Fibroblast of lung (primary cell): ENCODE measurements at regions not wholly inside any gene's neighbourhood (a gene's known extent, or its start where the extent isn't known, plus 50 kb on each side); places are given as distances from the start of the nearest gene placed in this dataset.

Experiments
- DNase-seq, 2 donors: peaks; one replicate each; pipeline versions ENCODE4 v3.0.0 to v3.0.0-alpha.2; 2010; ENCODE audit warnings: low read depth in 2 of 2
- H2AFZ ChIP-seq: 2 replicates; pipeline ENCODE4 v1.5.1; 2012; ENCODE audit warnings: low read length, control low read depth, inconsistent platforms
- H3K27ac ChIP-seq: 2 replicates; pipeline ENCODE4 v1.5.1; 2011; ENCODE audit warnings: low read length, control low read depth; ENCODE audit not compliant: insufficient read depth
- H3K27me3 ChIP-seq: 2 replicates; pipeline ENCODE4 v1.5.1; 2011; ENCODE audit warnings: mild to moderate bottlenecking, low read length; ENCODE audit not compliant: control insufficient read depth, insufficient read depth
- H3K36me3 ChIP-seq: 2 replicates; pipeline ENCODE4 v1.5.1; 2011; ENCODE audit warnings: low read length; ENCODE audit not compliant: control insufficient read depth, insufficient read depth
- H3K4me1 ChIP-seq: 2 replicates; pipeline ENCODE4 v1.5.1; 2011; ENCODE audit warnings: low read length; ENCODE audit not compliant: control insufficient read depth, insufficient read depth; ENCODE audit errors: extremely low read depth
- H3K4me2 ChIP-seq: 2 replicates; pipeline ENCODE4 v1.5.1; 2011; ENCODE audit warnings: low read length, control low read depth; ENCODE audit not compliant: insufficient read depth; ENCODE audit errors: extremely low read depth
- H3K4me3 ChIP-seq, 4 experiments: fragments of 200-600 bp in 1 of 4; sonication (generic) in 1 of 4; replicated peaks in 1 of 4; 2 replicates each; pipeline ENCODE4 v1.5.1; 2011 to 2016; ENCODE audit warnings: low read length in 4 of 4, low read depth in 3 of 4, mild to moderate bottlenecking in 3 of 4, control low read depth in 2 of 4, inconsistent platforms in 1 of 4, mixed read lengths in 1 of 4; ENCODE audit not compliant: insufficient read depth in 1 of 4; ENCODE audit errors: control extremely low read depth in 1 of 4
- H3K79me2 ChIP-seq: 2 replicates; pipeline ENCODE4 v1.5.1; 2012; ENCODE audit warnings: mild to moderate bottlenecking, low read length, inconsistent platforms; ENCODE audit not compliant: control insufficient read depth, insufficient read depth
- H3K9ac ChIP-seq: 2 replicates; pipeline ENCODE4 v1.5.1; 2011; ENCODE audit warnings: mild to moderate bottlenecking, low read length, control low read depth; ENCODE audit not compliant: insufficient read depth
- H3K9me3 ChIP-seq: 2 replicates; pipeline ENCODE4 v1.5.1; 2012; ENCODE audit warnings: low read depth, low read length; ENCODE audit not compliant: control insufficient read depth, insufficient read depth
- H4K20me1 ChIP-seq: 2 replicates; pipeline ENCODE4 v1.5.1; 2011; ENCODE audit warnings: low read length; ENCODE audit not compliant: control insufficient read depth, insufficient read depth; ENCODE audit errors: extremely low read depth
- EZH2 ChIP-seq: IDR thresholded peaks from 2 replicates; pipeline ENCODE4 v1.5.1; 2012; ENCODE audit warnings: low read length, control low read depth, mild to moderate bottlenecking; ENCODE audit errors: missing control alignments
- TF ChIP-seq, protein P1 (sequence below), 2 donors: IDR thresholded peaks in 1 of 2; conservative IDR thresholded peaks in 1 of 2; 1 replicate in 1 of 2; 2 replicates in 1 of 2; pipeline ENCODE4 v1.5.1; 2011 to 2012; ENCODE audit warnings: low read length in 2 of 2, control low read depth in 1 of 2, inconsistent platforms in 1 of 2, low read depth in 1 of 2, mild to moderate bottlenecking in 1 of 2

DNA sequence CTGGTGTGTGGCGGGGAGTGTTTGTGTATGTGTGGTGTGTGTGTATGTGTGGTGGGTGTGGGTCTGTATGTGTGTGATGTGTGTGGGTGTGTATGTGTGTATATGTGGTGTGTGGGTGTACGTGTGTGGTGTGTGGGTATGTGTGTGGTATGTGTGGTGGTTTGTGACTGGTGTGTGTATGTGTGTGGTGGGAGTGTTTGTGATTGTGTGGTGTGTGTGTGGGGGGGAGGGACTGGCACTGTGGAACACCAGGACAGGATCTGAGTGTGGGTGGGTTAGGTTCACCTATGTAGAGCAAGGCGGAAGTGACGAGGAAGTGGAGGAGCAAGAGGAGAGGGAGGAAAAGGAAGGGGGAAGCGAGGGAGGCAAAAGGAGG, 510.8 kb downstream of the SHQ1 start:
- H3K9me3 ChIP-seq = no peaks in the 10 kb centered on the region
- no peaks in the 10 kb centered on the region for H3K27me3 ChIP-seq
- H2AFZ ChIP-seq = no peak overlapping the region
- no peaks in the 10 kb centered on the region for H3K36me3 ChIP-seq
- H3K4me2 ChIP-seq = no peak overlapping the region
- H3K4me3 ChIP-seq = no peak overlapping the region
- H3K4me1 ChIP-seq = peaks cover 10% of the 10 kb centered on the region
- no peaks in the 10 kb centered on the region for H4K20me1 ChIP-seq
- DNase-seq = no peak
- H3K79me2 ChIP-seq = no peaks in the 10 kb centered on the region
- no peak overlapping the region for H3K27ac ChIP-seq
- no peak for TF ChIP-seq EZH2
- TF ChIP-seq, protein P1, sequence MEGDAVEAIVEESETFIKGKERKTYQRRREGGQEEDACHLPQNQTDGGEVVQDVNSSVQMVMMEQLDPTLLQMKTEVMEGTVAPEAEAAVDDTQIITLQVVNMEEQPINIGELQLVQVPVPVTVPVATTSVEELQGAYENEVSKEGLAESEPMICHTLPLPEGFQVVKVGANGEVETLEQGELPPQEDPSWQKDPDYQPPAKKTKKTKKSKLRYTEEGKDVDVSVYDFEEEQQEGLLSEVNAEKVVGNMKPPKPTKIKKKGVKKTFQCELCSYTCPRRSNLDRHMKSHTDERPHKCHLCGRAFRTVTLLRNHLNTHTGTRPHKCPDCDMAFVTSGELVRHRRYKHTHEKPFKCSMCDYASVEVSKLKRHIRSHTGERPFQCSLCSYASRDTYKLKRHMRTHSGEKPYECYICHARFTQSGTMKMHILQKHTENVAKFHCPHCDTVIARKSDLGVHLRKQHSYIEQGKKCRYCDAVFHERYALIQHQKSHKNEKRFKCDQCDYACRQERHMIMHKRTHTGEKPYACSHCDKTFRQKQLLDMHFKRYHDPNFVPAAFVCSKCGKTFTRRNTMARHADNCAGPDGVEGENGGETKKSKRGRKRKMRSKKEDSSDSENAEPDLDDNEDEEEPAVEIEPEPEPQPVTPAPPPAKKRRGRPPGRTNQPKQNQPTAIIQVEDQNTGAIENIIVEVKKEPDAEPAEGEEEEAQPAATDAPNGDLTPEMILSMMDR (conservative IDR thresholded peaks at IDR 0.05 in 1 of 2, IDR thresholded peaks at IDR 0.05 in 1 of 2; ENCODE audit: low read depth in 1 of 2, low read length in 2 of 2) = no peak
- H3K9ac ChIP-seq = no peak overlapping the region

DNA sequence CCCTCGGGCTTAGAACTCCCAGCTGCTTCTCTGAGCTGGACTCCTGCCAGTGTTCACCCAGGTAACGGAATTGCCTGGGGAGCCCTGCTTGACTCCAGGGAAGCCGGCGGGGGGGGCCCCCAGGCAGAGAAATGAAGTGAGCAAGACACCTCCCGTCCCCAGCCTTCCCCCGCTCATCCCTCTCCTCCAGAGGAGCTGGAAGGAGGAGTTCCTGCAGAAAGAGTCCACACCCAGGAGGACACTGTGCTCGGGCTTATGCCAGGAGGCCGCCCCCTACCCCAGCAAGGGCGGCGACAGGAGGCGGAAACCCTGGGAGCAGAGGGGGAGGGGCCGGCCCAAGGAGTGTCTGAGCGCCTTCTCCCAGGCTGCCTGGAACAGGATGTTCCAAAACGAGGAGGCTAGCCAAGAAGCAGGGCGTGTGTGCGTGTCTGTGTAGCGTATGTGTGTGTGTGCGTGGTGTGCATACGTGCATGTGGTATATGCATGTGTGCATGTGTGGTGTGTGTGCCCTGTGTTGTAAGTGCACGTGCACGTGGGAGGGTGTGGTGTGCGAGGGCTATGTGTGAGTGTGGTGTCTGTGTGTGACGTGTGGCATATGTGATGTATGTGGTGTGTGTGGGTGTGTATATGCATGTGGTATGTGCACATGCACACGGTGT, 511.3 kb downstream of the SHQ1 start:
- DNase-seq = peak; percentile 61 to 95
- H3K4me2 ChIP-seq = no peak overlapping the region
- H4K20me1 ChIP-seq = no peaks in the 10 kb centered on the region
- TF ChIP-seq EZH2 = no peak
- TF ChIP-seq, protein P1 (conservative IDR thresholded peaks at IDR 0.05 in 1 of 2, IDR thresholded peaks at IDR 0.05 in 1 of 2; ENCODE audit: low read depth in 1 of 2, low read length in 2 of 2) = no peak
- peaks cover 10% of the 10 kb centered on the region for H3K4me1 ChIP-seq
- no peak overlapping the region for H3K27ac ChIP-seq
- no peaks in the 10 kb centered on the region for H3K79me2 ChIP-seq
- H3K9ac ChIP-seq = no peak overlapping the region
- H2AFZ ChIP-seq = peak overlapping the region; percentile 43
- H3K27me3 ChIP-seq = no peaks in the 10 kb centered on the region
- peak overlapping the region in 1 of 4 experiments; percentile 6 for H3K4me3 ChIP-seq
- no peaks in the 10 kb centered on the region for H3K36me3 ChIP-seq
- no peaks in the 10 kb centered on the region for H3K9me3 ChIP-seq

DNA sequence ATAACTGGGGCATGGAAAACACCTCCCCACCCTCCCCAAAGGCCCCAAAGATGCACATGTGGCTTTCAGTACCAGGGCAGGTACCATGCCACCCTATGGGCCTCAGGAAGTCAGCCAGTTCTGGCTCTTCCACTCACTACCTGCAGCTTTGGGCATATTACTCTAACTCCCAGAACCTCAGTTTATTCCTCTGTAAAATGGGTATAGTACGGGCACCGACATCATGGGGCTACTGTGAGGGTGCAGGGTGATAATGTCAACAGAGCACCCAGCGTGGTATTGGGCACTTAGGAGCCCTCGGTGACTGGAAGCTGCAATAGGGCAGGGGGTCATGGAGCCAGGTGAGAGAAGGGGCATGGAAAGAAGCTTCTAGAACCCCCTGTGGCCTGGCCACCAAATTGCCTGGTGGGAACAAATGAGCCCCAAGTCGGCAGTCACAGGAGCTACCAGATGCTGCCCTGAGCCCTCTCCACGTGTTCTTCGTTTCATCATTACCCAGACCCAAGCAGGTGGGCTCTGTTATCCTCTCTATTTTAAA, 512.1 kb downstream of the SHQ1 start:
- Histone ChIP-seq H3K36me3 (no peaks in the 10 kb centered on the region), H3K79me2 (no peaks in the 10 kb centered on the region), H3K9ac (no peak overlapping the region), H3K4me1 (peaks cover 10% of the 10 kb centered on the region), H3K9me3 (no peaks in the 10 kb centered on the region), H4K20me1 (no peaks in the 10 kb centered on the region), H3K27me3 (peaks cover 2% of the 10 kb centered on the region), H2AFZ (no peak overlapping the region), H3K4me2 (no peak overlapping the region), H3K4me3 (no peak overlapping the region), H3K27ac (no peak overlapping the region)
- no peak for DNase-seq
- TF ChIP-seq, protein P1 (conservative IDR thresholded peaks at IDR 0.05 in 1 of 2, IDR thresholded peaks at IDR 0.05 in 1 of 2; ENCODE audit: low read depth in 1 of 2, low read length in 2 of 2) = no peak
- TF ChIP-seq EZH2 = no peak
